ENCODE measurements at regions not wholly inside any gene's neighbourhood (a gene's known extent, or its start where the extent isn't known, plus 50 kb on each side); places are given as distances from the start of the nearest gene placed in this dataset.

GRCh38 chr13:82259284-82259683 lies 1623.0 kb downstream of the SLITRK1 start:
- Histone ChIP-seq H3K27ac (ENCODE audit: low read length in 2 of 2) (no peak overlapping the region), H4K20me1 (ENCODE audit: control insufficient read depth, insufficient read depth, low read length, poor library complexity, severe bottlenecking) (no peaks in the 10 kb centered on the region), H3K27me3 (replicated peaks in 1 of 4; ENCODE audit: control extremely low read depth in 1 of 4, control insufficient read depth in 3 of 4, insufficient read depth in 4 of 4, low read length in 3 of 4) (no peaks in the 10 kb centered on the region), H2AFZ (ENCODE audit: insufficient read depth, low read depth, low read length, poor library complexity, severe bottlenecking) (no peak overlapping the region), H3K4me1 (ENCODE audit: control insufficient read depth in 2 of 2, insufficient read depth in 2 of 2, low read length in 2 of 2) (no peaks in the 10 kb centered on the region), H3K4me2 (replicated peaks; ENCODE audit: low read depth, low read length, poor library complexity, severe bottlenecking) (no peak overlapping the region), H3K36me3 (replicated peaks in 1 of 2; ENCODE audit: control extremely low read depth in 1 of 2, control insufficient read depth in 1 of 2, extremely low read depth in 1 of 2, insufficient read depth in 2 of 2, low read length in 1 of 2) (no peaks in the 10 kb centered on the region), H3K79me2 (ENCODE audit: control insufficient read depth, insufficient read depth, low read length) (no peaks in the 10 kb centered on the region), H3K4me3 (ENCODE audit: control extremely low read depth in 1 of 5, extremely low read depth in 1 of 5, insufficient read depth in 1 of 5, low read depth in 2 of 5, low read length in 4 of 5) (no peak overlapping the region), H3K9me3 (ENCODE audit: control extremely low read depth in 1 of 3, control insufficient read depth in 2 of 3, insufficient read depth in 1 of 3, low read length in 2 of 3) (peaks cover 0 to 17% (median 0%) of the 10 kb centered on the region in 3 donors), H3K9ac (ENCODE audit: low read length) (no peak overlapping the region)
- no peaks in the 10 kb centered on the region for H3K27me3 Mint-ChIP-seq
- POLR2A ChIA-PET = no interaction called here
- H3K4me1 Mint-ChIP-seq = no peaks in the 10 kb centered on the region
- H3K4me3 Mint-ChIP-seq = no peak overlapping the region
- WGBS (ENCODE audit: insufficient coverage) = 95% methylated on average over 12 of the region's 13 CpGs
- CTCF ChIA-PET = no interaction called here
- ATAC-seq (ENCODE audit: low read depth) (no peak), DNase-seq (no peak)
- intact Hi-C loops (cut with micrococcal nuclease) = no loop called here
- H3K27ac Mint-ChIP-seq = no peak overlapping the region
- peaks cover 4% of the 10 kb centered on the region for H3K9me3 Mint-ChIP-seq (ENCODE audit: insufficient read depth)
- TF ChIP-seq CTCF (IDR thresholded peaks at IDR 0.05) (no peak), EZH2 (IDR thresholded peaks at IDR 0.05; ENCODE audit: borderline replicate concordance, insufficient read depth, low read depth, low read length, poor library complexity, severe bottlenecking) (no peak)

DNA sequence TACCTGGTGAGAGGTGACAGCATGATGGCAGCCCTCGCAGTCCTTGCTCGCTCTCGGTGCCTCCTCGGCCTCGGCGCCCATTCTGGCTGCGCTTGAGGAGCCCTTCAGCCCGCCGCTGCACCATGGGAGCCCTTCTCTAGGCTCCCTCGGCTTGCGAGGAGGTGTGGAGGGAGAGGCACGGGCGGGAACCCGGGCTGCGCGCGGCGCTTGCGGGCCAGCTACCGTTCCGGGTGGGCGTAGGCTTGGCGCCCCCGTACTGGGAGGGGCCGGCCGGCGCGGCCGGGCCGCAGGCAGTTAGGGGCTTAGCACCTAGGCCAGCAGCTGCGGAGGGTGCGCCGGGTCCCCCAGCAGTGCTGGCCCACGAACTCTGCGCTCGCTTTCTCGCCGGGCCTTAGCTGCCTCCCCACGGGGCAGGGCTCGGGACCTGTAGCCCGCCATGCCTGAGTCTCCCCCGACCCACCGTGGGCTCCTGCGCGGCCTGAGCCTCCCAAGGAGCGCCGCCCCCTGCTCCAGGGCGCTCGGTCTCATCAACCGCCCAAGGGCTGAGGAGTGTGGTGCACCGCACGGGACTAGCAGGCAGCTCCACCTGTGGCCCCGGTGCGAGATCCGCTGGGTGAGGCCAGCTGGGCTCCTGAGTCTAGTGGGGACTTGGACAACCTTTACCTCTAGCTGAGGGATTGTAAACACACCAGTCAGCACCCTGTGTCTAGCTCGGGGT lies 1624.3 kb downstream of the SLITRK1 start:
- H3K4me3 ChIP-seq (ENCODE audit: control extremely low read depth in 1 of 5, extremely low read depth in 1 of 5, insufficient read depth in 1 of 5, low read depth in 2 of 5, low read length in 4 of 5) = no peak overlapping the region
- 95% methylated on average over 55 of the region's 56 CpGs for WGBS (ENCODE audit: insufficient coverage)
- Mint-ChIP-seq H3K27ac (no peak overlapping the region), H3K9me3 (ENCODE audit: insufficient read depth) (peaks cover 4% of the 10 kb centered on the region), H3K4me1 (no peaks in the 10 kb centered on the region), H3K27me3 (no peaks in the 10 kb centered on the region), H3K4me3 (no peak overlapping the region)
- no peak overlapping the region for H3K4me2 ChIP-seq (replicated peaks; ENCODE audit: low read depth, low read length, poor library complexity, severe bottlenecking)
- H3K4me1 ChIP-seq (ENCODE audit: control insufficient read depth in 2 of 2, insufficient read depth in 2 of 2, low read length in 2 of 2) = no peaks in the 10 kb centered on the region
- intact Hi-C loops (cut with micrococcal nuclease) = no loop called here
- no peaks in the 10 kb centered on the region for H3K27me3 ChIP-seq (replicated peaks in 1 of 4; ENCODE audit: control extremely low read depth in 1 of 4, control insufficient read depth in 3 of 4, insufficient read depth in 4 of 4, low read length in 3 of 4)
- no peak for DNase-seq
- peaks cover 0 to 17% (median 0%) of the 10 kb centered on the region in 3 donors for H3K9me3 ChIP-seq (ENCODE audit: control extremely low read depth in 1 of 3, control insufficient read depth in 2 of 3, insufficient read depth in 1 of 3, low read length in 2 of 3)
- H3K27ac ChIP-seq (ENCODE audit: low read length in 2 of 2) = no peak overlapping the region
- H3K9ac ChIP-seq (ENCODE audit: low read length) = no peak overlapping the region
- CTCF ChIA-PET = no interaction called here
- no peak for TF ChIP-seq CTCF (IDR thresholded peaks at IDR 0.05)
- TF ChIP-seq EZH2 (IDR thresholded peaks at IDR 0.05; ENCODE audit: borderline replicate concordance, insufficient read depth, low read depth, low read length, poor library complexity, severe bottlenecking) = no peak
- ATAC-seq (ENCODE audit: low read depth) = no peak
- no peaks in the 10 kb centered on the region for H4K20me1 ChIP-seq (ENCODE audit: control insufficient read depth, insufficient read depth, low read length, poor library complexity, severe bottlenecking)
- POLR2A ChIA-PET = no interaction called here
- H3K36me3 ChIP-seq (replicated peaks in 1 of 2; ENCODE audit: control extremely low read depth in 1 of 2, control insufficient read depth in 1 of 2, extremely low read depth in 1 of 2, insufficient read depth in 2 of 2, low read length in 1 of 2) = no peaks in the 10 kb centered on the region
- no peak overlapping the region for H2AFZ ChIP-seq (ENCODE audit: insufficient read depth, low read depth, low read length, poor library complexity, severe bottlenecking)
- no peaks in the 10 kb centered on the region for H3K79me2 ChIP-seq (ENCODE audit: control insufficient read depth, insufficient read depth, low read length)
